ENCODE measurements at regions not wholly inside any gene's neighbourhood (a gene's known extent, or its start where the extent isn't known, plus 50 kb on each side); places are given as distances from the start of the nearest gene placed in this dataset.
"Not testable (repeated sequence)": the region's sequence is repeated elsewhere in the genome, so short reads cannot be mapped to it uniquely, and the experiment has no call there.

- no peak for DNase-seq (ENCODE audit: low read depth)
These were observed 153.3 kb downstream of the AVL9 start for GRCh38 chr7:32648408-32649156.

- DNase-seq (ENCODE audit: low read depth), result not testable (repeated sequence)
These were observed 150.0 kb downstream of the AVL9 start for GRCh38 chr7:32645255-32645654.

- no peak for DNase-seq (ENCODE audit: low read depth)
These were observed 147.9 kb downstream of the AVL9 start for GRCh38 chr7:32643194-32643593.

GRCh38 chr7:32639122-32639521 lies 143.8 kb downstream of the AVL9 start:
- no peak for DNase-seq (ENCODE audit: low read depth)

GRCh38 chr7:32638479-32639121 lies 143.3 kb downstream of the AVL9 start:
- not testable (repeated sequence) for DNase-seq (ENCODE audit: low read depth)

Measured in T follicular helper cell (primary cell).